HCT116 (cell line): ENCODE measurements at regions not wholly inside any gene's neighbourhood (a gene's known extent, or its start where the extent isn't known, plus 50 kb on each side); places are given as distances from the start of the nearest gene placed in this dataset.

ENCODE experiments used
- ATAC-seq: fragments of 200-7000 bp; cut with Tn5 transposase; 2 replicates; pipeline ENCODE4 v1.9.1; 2020; ENCODE audit warnings: mild to moderate bottlenecking, moderate library complexity
- BruUV-seq: library from RNA; stranded (reverse); fragments of 400-500 nt; replicated peaks from 2 replicates; lab custom pipeline; 2021; lab: Mats Ljungman, UMichigan
- CTCF ChIA-PET: fragments of 300-600 bp; sonication (Branson Sonifier 250); formaldehyde crosslinking; loops from one replicate; lab custom pipeline; 2021; ENCODE audit warnings: antibody characterized with exemption; lab: Charles Lee
- POLR2A ChIA-PET: fragments of 300-600, 350-600 bp; sonication (Branson Sonifier 250); formaldehyde crosslinking; loops from one replicate; lab custom pipeline; 2021; ENCODE audit warnings: antibody characterized with exemption; lab: Charles Lee
- RAD21 ChIA-PET, 2 experiments: fragments of 300-600 bp; sonication (Branson Sonifier 250); formaldehyde crosslinking; loops; one replicate each; lab custom pipeline; 2023; ENCODE audit warnings: low total read pairs in 2 of 2; ENCODE audit not compliant: uncharacterized antibody in 2 of 2, unreplicated experiment in 2 of 2, low non-redundant PET in 1 of 2; lab: Charles Lee
- DNase-seq: peaks from one replicate; pipeline ENCODE4 v3.0.0-alpha.2; 2010; ENCODE audit warnings: low read depth, low spot score
- H2AFZ ChIP-seq: fragments of 200-600 bp; shearing (Covaris generic), sonication (generic); 2 replicates; pipeline ENCODE4 v1.6.1; 2017; ENCODE audit warnings: low read depth, mixed run types, mixed read lengths, antibody characterized with exemption, low read length; ENCODE audit not compliant: poor library complexity, severe bottlenecking
- H3K27ac ChIP-seq: 2 replicates; pipeline ENCODE4 v1.5.1; 2012; ENCODE audit warnings: low read depth, low read length
- H3K27me3 ChIP-seq: fragments of 200-600 bp; sonication (generic); 2 replicates; pipeline ENCODE4 v1.6.1; 2016; ENCODE audit warnings: mixed run types, low read length, mixed read lengths; ENCODE audit not compliant: insufficient read depth
- H3K36me3 ChIP-seq, 2 experiments: fragments of 200-500 bp in 1 of 2; fragments of 200-600 bp in 1 of 2; sonication (Bioruptor generic) in 1 of 2; sonication (generic) in 1 of 2; 2 replicates each; pipeline versions ENCODE4 v1.5.1 to v1.6.1; 2014 to 2016; ENCODE audit warnings: low read length in 2 of 2, inconsistent platforms in 1 of 2, mixed read lengths in 1 of 2, mixed run types in 1 of 2; ENCODE audit not compliant: insufficient read depth in 2 of 2, control insufficient read depth in 1 of 2
- H3K4me1 ChIP-seq, 2 experiments: fragments of 200-600 bp in 1 of 2; sonication (generic) in 1 of 2; 2 replicates each; pipeline versions ENCODE4 v1.5.1 to v1.6.1; 2012 to 2017; ENCODE audit warnings: low read length in 2 of 2, inconsistent platforms in 1 of 2, mild to moderate bottlenecking in 1 of 2, mixed read lengths in 1 of 2, mixed run types in 1 of 2, moderate library complexity in 1 of 2; ENCODE audit not compliant: insufficient read depth in 2 of 2, control insufficient read depth in 1 of 2
- H3K4me2 ChIP-seq: fragments of 200-600 bp; sonication (generic); 2 replicates; pipeline ENCODE4 v1.6.1; 2017; ENCODE audit warnings: mixed run types, low read length, mixed read lengths
- H3K4me3 ChIP-seq, 2 experiments: fragments of 200-600 bp in 1 of 2; sonication (generic) in 1 of 2; replicated peaks in 1 of 2; 2 replicates each; pipeline ENCODE4 v1.5.1; 2011 to 2016; ENCODE audit warnings: low read length in 2 of 2, control low read depth in 1 of 2, low read depth in 1 of 2, mild to moderate bottlenecking in 1 of 2, mixed read lengths in 1 of 2, mixed run types in 1 of 2
- H3K79me2 ChIP-seq: fragments of 200-600 bp; sonication (generic); 2 replicates; pipeline ENCODE4 v1.6.1; 2017; ENCODE audit warnings: mild to moderate bottlenecking, mixed run types, low read length, moderate library complexity, mixed read lengths; ENCODE audit not compliant: insufficient read depth
- H3K9ac ChIP-seq: fragments of 200-600 bp; sonication (generic); 2 replicates; pipeline ENCODE4 v1.6.1; 2016; ENCODE audit warnings: low read length, mixed read lengths
- H3K9me2 ChIP-seq: fragments of 200-600 bp; sonication (generic), shearing (Covaris generic); 2 replicates; pipeline ENCODE4 v1.6.1; 2017; ENCODE audit warnings: mixed run types, mild to moderate bottlenecking, moderate library complexity; ENCODE audit not compliant: insufficient read depth
- H3K9me3 ChIP-seq, 2 experiments: fragments of 200-500 bp in 1 of 2; fragments of 200-600 bp in 1 of 2; sonication (Bioruptor generic) in 1 of 2; sonication (generic) in 1 of 2; 2 replicates each; pipeline ENCODE4 v1.6.1; 2014 to 2017; ENCODE audit warnings: low read length in 2 of 2, mixed read lengths in 2 of 2, inconsistent platforms in 1 of 2, low read depth in 1 of 2, mild to moderate bottlenecking in 1 of 2, mixed run types in 1 of 2, moderate library complexity in 1 of 2; ENCODE audit not compliant: control insufficient read depth in 1 of 2, insufficient read depth in 1 of 2
- H4K20me1 ChIP-seq: fragments of 200-600 bp; sonication (generic), shearing (Covaris generic); 2 replicates; pipeline ENCODE4 v1.6.1; 2017; ENCODE audit warnings: mixed run types, mild to moderate bottlenecking, moderate library complexity; ENCODE audit not compliant: insufficient read depth
- CBX3 ChIP-seq: IDR thresholded peaks from 2 replicates; pipeline ENCODE4 v1.6.1; 2012; ENCODE audit warnings: low read depth
- ELF1 ChIP-seq: IDR thresholded peaks from 2 replicates; pipeline ENCODE4 v1.6.1; 2012; ENCODE audit warnings: low read depth, borderline replicate concordance
- FOSL1 ChIP-seq: IDR thresholded peaks from 2 replicates; pipeline ENCODE4 v1.6.1; 2012; ENCODE audit warnings: low read depth
- JUND ChIP-seq: IDR thresholded peaks from 2 replicates; pipeline ENCODE4 v1.6.1; 2012
- SIN3A ChIP-seq: IDR thresholded peaks from 2 replicates; pipeline ENCODE4 v1.6.1; 2012; ENCODE audit warnings: low read depth
- ZBTB33 ChIP-seq: IDR thresholded peaks from 2 replicates; pipeline ENCODE4 v1.6.1; 2011; ENCODE audit warnings: mild to moderate bottlenecking, low read length, moderate library complexity; ENCODE audit not compliant: insufficient replicate concordance; ENCODE audit errors: extremely low read depth
- intact Hi-C: fragments of 100-400 bp; cut with micrococcal nuclease; formaldehyde crosslinking; loops from 2 replicates; pipeline ENCODE4 v1.10.0; 2022
- TF ChIP-seq, protein P1 (sequence below): IDR thresholded peaks from 2 replicates; pipeline ENCODE4 v1.6.1; 2012

DNA sequence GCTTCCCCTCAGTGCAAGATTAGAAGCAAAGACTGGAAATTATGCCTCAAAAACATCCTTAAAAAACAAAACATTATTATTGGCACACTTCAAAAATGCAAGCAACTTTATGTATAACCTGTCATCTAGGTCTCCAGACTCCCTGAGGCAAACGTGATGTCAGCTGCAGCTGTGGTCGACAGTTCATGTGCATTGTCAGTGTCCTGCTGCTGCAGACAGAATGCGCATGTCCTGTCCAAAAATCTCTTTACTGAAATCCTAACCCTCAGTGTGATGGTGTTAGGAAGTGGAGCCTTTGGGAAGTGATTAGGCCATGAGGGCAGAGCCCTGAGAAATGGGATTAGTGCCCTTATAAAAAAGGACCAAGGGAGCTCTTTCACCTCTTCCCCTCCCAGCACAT is 126.9 kb downstream of the CYRIA start:
- intact Hi-C loops, result no loop called here
- no peaks in the 10 kb centered on the region for H3K79me2 ChIP-seq
- H3K9ac ChIP-seq, result no peak overlapping the region
- no peak overlapping the region for H3K27ac ChIP-seq
- ChIA-PET POLR2A (no interaction called here), RAD21 (no interaction called here), CTCF (no interaction called here)
- BruUV-seq, result no TSS peak
- no peaks in the 10 kb centered on the region for H3K9me3 ChIP-seq
- H3K9me2 ChIP-seq, result no peaks in the 10 kb centered on the region
- no peak for TF ChIP-seq CBX3
- TF ChIP-seq SIN3A, result no peak
- no peak for TF ChIP-seq ELF1
- no peak for TF ChIP-seq ZBTB33
- ATAC-seq (no peak), DNase-seq (no peak)
- H4K20me1 ChIP-seq, result peaks cover 3% of the 10 kb centered on the region; the same call in 1 of the 2 replicates
- H2AFZ ChIP-seq, result no peak overlapping the region
- H3K27me3 ChIP-seq, result no peaks in the 10 kb centered on the region
- no peaks in the 10 kb centered on the region; a peak in 1 of 4 replicates for H3K4me1 ChIP-seq
- no peak overlapping the region for H3K4me2 ChIP-seq
- no peaks in the 10 kb centered on the region for H3K36me3 ChIP-seq
- H3K4me3 ChIP-seq, result no peak overlapping the region

GRCh38 chr2:16537347-16537746 is 128.3 kb downstream of the CYRIA start:
- Histone ChIP-seq H3K9me2 (no peaks in the 10 kb centered on the region), H3K27me3 (no peaks in the 10 kb centered on the region), H3K9me3 (no peaks in the 10 kb centered on the region), H4K20me1 (peaks cover 3% of the 10 kb centered on the region; the same call in 1 of the 2 replicates), H3K4me2 (no peak overlapping the region), H3K4me1 (no peaks in the 10 kb centered on the region; a peak in 1 of 4 replicates), H3K79me2 (no peaks in the 10 kb centered on the region), H2AFZ (no peak overlapping the region), H3K36me3 (no peaks in the 10 kb centered on the region), H3K27ac (no peak overlapping the region), H3K4me3 (no peak overlapping the region), H3K9ac (no peak overlapping the region)
- POLR2A ChIA-PET, result no interaction called here
- ATAC-seq, result no peak
- RAD21 ChIA-PET, result no interaction called here
- 0 out of 2 replicates have a peak, but pooled peaks have one; percentile 8 for TF ChIP-seq FOSL1
- TF ChIP-seq, protein P1, sequence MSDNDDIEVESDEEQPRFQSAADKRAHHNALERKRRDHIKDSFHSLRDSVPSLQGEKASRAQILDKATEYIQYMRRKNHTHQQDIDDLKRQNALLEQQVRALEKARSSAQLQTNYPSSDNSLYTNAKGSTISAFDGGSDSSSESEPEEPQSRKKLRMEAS, result no peak
- 0 out of 2 replicates have a peak, but pooled peaks have one; percentile 11 for TF ChIP-seq JUND
- CTCF ChIA-PET, result no interaction called here
- intact Hi-C loops, result no loop called here
- no peak for DNase-seq
- no TSS peak for BruUV-seq
